Myocyte (in vitro differentiated cells): ENCODE measurements at regions not wholly inside any gene's neighbourhood (a gene's known extent, or its start where the extent isn't known, plus 50 kb on each side); places are given as distances from the start of the nearest gene placed in this dataset.
A peak's percentile ranks its signal among the peaks of the same experiment; 100 is the strongest.

ENCODE experiments used
- DNase-seq: peaks from one replicate; pipeline ENCODE4 v3.0.0-alpha.2; 2012; ENCODE audit warnings: low read depth

DNA sequence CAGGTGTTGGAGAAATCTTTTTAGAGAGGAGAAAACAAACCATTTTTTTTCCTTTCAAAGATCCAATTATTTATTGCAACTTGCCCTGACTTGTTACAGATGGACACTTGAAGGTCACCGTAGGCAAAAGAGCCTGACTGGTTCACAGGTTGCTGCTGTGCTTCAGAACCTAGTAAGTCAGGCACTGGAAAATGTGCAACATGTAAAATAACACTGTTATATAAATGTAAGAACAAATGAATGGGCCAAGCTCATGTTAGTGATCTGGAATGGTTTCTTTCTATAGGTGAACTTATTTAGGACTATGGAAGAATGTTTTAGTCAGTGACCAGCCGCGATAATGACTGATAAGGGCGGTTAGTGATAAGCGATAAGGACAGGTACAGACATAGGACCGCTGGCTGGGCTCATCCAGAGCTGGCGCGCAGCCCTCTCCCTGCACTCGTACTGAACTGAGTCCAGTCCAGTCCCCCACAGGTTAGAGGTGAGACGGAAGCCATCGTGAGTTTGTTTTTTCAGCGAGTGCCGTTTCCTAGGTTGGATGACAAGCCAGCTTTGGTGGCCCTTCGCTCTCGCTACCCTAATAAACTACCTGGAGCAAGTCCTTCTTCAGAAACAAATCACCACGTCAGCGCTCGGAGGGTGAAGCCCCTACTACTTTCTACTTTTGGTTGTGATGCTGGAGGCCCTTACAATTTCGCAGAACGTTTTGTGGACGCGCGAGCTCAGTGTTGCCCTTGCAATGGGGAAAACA, 94.4 kb upstream of the PRDM1 start:
- DNase-seq, result no peak

DNA sequence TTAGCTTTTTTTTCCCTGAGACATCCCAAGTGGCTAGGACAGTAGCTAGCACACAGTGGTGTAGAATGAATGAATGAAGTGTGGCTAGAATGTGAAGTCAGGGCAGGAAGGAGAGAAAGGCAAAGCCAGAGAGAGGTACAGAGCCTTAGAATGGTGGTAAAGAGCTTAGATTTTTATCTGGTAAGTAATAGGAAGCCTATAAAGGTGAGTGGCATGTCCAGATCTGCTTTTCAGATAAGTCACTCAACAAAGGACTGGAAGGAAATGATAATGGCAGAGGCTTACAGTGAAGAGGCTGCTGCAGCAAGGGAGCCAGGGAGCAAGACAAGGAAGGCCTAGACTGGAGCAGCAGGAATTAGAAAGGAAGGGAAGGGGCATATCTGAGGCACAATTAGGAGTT, 96.0 kb upstream of the PRDM1 start:
- no peak for DNase-seq

DNA sequence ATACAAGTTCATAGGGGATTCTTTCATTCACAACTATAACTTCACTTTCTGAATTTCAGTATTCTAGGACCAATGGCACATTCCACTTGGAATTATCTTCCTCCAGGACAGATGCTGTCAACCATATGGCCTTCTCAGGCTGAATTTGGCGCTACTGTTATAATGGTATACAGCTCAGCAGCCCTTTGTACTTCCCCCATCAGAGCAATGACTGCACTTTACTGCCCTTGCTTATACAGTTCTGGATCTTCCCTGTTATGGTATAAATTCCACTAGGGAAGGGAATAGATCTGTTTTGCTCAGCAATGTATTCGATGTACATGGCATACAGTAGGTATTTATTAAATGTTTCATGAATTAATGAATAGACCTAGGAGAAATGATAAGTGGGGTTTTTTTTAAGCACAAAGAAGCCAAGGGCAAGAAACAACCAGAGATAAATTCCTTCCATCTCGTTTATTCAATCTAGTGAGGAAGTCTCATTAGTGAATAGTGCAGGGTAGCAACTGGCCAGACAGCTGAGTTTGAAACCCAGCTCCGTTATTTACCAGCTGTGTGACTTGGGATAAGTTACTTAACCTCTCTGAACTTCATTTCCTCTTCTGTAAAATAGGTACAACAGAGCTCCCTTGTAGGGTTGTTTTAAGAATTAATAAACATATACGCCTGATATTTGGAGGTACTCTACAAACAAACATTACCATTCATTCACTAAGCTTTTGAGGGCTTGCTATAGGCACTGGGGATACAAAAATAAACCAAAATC, 97.1 kb upstream of the PRDM1 start:
- no peak for DNase-seq

- no peak for DNase-seq
Observed at GRCh38 chr6:105988321-105988720, 97.8 kb upstream of the PRDM1 start.

DNA sequence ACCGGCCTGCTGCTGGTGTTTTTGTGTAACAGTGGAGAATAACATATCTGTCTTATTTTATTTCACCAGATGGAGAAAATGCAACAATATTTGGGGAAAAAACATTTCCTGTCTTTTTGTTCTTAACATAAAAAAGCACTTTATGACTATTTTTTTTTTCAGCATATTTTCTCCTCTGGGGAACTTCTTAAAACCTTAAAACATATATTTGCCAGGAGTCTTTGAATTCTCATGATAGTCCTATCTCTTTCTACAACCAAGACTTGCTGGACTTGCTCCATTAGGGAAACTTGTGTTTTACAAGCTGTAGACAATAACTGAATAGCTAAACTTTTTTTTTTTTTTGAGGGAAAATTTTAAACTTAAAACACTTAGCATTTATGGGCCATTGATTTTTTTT, 98.6 kb upstream of the PRDM1 start:
- no peak for DNase-seq

GRCh38 chr6:105986998-105987397, 99.1 kb upstream of the PRDM1 start:
- DNase-seq, result no peak

DNA sequence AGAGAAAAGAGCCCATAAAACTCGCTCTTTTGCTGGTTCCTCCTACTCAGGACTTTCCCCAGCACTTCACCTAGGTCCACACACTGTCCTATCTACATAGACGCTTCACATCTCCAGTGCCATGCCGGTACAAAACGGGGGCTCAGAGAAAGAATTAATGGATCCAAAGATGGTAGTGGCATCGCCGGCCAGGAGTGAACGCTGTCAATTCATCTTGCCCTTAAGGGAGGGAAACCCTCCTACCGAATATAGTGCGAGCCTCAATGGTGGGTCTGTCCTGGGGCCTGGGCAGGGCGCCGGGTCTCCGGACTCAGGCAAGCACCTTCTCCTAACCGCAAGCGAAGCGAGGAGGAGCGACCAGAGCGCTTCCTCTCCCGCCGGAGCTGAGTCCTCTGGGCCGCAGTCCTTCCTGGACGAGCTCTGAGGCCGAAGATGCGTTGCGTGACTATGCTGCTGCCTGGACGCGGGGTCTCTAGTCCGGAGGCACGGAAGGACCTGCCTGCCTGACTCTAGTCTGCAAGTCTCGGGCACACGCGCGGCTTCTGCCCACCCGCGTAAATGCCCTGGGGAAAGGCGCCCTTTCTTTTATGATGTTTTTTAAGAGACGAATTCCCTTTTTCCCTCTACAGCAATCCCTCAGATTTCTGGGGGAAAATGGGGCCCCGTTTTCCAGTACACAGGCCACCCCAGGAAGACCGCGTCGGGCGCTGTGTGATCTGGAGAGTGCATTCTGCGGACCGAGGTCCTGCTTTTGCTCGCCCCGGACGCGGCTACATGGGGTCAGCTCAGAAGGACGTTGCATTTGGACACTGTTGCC, 100.1 kb upstream of the PRDM1 start:
- no peak for DNase-seq

GRCh38 chr6:105985098-105985815, 100.9 kb upstream of the PRDM1 start:
- peak; percentile 68 for DNase-seq

GRCh38 chr6:105983763-105984162, 102.4 kb upstream of the PRDM1 start:
- DNase-seq, result no peak

DNA sequence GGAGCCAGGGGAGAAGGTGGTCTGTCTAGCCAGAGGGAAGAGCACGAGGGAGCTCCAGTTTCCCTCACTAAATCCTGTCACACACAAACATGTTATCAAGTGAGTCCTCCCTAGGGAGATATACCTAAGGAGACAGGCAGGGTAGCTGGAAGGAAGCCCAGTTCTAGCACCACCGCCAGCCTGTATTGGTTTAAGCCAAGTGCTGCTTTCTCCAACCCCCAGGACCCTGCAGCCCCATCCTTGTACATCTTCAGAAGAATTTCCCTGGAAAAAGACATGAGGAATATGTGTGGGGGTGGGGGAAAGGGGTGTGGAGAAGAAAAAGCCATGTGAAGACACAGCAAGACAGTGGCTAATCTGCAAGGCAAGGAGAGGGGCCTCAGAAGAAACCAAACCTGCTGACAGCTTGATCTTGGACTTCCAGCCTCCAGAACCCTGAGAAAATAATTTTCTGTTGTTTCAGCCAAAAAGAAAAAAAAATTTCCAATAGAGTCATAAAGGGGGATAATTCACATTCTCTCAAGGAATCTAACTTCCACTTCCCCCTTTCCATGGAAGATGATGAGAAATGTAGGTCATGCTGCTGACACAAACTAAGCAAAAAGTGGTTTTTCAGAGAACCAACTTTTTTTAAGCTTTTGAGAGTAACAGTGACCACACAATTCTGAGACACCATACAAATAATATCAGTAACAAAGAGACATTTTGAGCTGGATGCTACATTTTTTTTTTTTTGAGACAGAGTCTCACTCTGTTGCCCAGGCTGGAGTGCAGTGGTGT, 103.2 kb upstream of the PRDM1 start:
- DNase-seq, result no peak

GRCh38 chr6:105981888-105982358, 104.2 kb upstream of the PRDM1 start:
- DNase-seq, result no peak

GRCh38 chr6:105981002-105981887, 104.9 kb upstream of the PRDM1 start:
- DNase-seq, result no peak

DNA sequence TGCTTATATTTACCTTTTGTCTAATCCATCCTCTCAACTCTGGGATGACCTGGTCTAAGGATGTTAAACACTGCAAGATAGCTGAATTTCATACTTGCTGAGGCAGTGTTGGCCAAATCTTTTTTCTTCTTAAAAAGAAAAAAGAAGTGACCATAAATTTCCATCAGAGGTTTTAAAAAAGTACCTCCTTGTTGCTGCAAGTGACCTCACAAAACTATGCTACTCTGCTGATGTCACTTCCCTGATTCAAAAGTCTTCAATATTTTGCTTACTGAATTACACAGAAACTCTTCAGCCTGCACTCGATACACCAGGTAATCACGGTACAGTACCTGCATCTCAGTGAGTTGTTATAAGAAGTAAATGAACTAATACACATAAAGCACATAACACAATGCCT, 107.2 kb upstream of the PRDM1 start:
- no peak for DNase-seq

DNA sequence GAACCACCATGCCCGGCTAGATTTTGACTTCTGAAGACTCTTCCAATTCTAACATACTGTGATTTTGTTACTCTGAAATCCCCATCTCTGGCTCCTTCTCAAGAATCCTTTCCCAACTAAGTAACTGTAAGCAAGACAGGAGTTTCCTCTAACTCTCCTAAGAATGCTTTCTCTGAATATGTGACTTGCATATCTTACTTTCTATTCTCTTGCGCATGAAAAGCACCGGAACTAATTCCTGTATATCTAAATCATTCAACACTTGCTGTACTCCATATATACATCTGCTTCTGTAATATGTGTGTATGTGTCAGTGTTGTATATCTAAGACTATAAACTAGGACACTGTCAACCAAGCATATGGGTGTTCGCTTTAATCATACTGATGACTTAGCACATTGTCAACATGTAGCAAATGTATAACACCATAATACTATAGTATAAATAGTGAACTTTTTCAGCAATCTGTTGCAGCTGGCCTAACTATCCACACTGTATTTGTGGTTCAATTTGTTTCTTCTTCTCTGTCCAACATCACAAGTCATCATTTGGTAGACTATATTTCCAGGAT, 108.1 kb upstream of the PRDM1 start:
- DNase-seq, result no peak

DNA sequence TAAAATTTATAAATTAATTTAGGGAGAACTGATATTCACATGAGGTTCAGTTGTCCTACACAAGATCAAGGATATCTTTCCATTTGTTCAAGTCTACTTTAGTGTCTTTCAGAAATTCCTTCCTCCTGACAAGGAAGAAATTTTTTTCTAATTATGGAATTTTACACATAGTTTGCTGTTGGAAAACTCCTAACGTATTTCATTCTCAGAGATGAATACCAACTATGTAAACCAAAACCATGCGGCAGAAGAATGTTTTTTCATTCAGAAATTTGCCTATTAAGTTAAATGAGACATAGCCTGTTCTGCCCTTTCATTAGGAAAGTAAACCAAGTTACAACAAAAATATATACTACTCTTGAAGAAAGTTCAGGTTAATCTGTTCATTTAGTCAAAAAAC, 111.2 kb upstream of the PRDM1 start:
- DNase-seq, result no peak

GRCh38 chr6:105972440-105972839, 113.7 kb upstream of the PRDM1 start:
- DNase-seq, result no peak

DNA sequence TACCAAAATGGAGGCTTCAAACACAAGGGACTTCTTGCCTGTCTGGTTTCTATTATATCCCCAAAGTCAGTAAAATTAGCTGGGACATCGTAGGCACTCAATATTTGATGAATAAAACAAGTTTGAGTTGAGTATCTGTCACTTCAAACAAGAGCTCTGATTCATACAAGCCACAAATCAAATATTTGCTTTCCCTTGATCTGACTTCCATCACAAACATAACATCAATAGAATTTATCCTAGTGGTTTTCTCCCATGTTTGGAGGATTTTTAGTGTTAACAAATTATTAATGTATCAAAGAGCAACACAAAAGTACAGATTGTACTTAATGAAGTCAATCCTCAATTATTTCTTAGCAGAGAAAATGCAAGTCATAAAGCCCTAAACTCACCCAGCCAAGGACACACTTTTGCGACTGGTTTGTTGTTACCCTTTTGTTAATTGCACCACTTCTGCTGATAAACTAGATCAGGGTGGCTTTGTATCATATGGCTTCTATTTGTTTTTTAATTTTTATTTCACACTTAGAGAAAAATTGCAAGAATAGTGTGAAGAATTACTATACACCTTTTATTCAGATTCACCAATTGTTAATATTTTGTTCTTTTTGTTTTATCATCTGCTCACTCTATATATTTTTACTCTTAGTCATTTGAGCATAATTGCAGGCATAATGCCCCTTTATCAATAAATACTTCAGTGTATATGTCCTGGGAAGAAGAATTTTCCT, 117.4 kb upstream of the PRDM1 start:
- no peak for DNase-seq

- DNase-seq, result no peak
Observed at GRCh38 chr6:105967917-105968602, 118.1 kb upstream of the PRDM1 start.
